T1000 (cell line): ENCODE measurements at regions not wholly inside any gene's neighbourhood (a gene's known extent, or its start where the extent isn't known, plus 50 kb on each side); places are given as distances from the start of the nearest gene placed in this dataset.
"Not testable (repeated sequence)": the region's sequence is repeated elsewhere in the genome, so short reads cannot be mapped to it uniquely, and the experiment has no call there.

Experiments
- DNase-seq: peaks from one replicate; lab custom pipeline; 2025; ENCODE audit warnings: mixed read lengths; lab: John Stamatoyannopoulos, UW

GRCh38 chr10:93221171-93221496 lies 147.4 kb downstream of the CYP26A1 start:
- DNase-seq, result no peak

- no peak for DNase-seq
Measured at GRCh38 chr10:93221521-93221920, 147.8 kb downstream of the CYP26A1 start.

- no peak for DNase-seq
Measured at GRCh38 chr10:93222211-93222754, 148.6 kb downstream of the CYP26A1 start.

- no peak for DNase-seq
Measured at GRCh38 chr10:93222876-93223275, 149.2 kb downstream of the CYP26A1 start.

- DNase-seq, result no peak
Measured at GRCh38 chr10:93223336-93223735, 149.6 kb downstream of the CYP26A1 start.

GRCh38 chr10:93224005-93224779 lies 150.5 kb downstream of the CYP26A1 start:
- DNase-seq, result no peak

- DNase-seq, result no peak
Measured at GRCh38 chr10:93225938-93226337, 152.2 kb downstream of the CYP26A1 start.

- no peak for DNase-seq
Measured at GRCh38 chr10:93226619-93227018, 152.9 kb downstream of the CYP26A1 start.

- not testable (repeated sequence) for DNase-seq
Measured at GRCh38 chr10:93230596-93230995, 156.9 kb downstream of the CYP26A1 start.

- not testable (repeated sequence) for DNase-seq
Measured at GRCh38 chr10:93232159-93232558, 158.5 kb downstream of the CYP26A1 start.

GRCh38 chr10:93234940-93235339 lies 161.2 kb downstream of the CYP26A1 start:
- DNase-seq, result not testable (repeated sequence)

GRCh38 chr10:93235686-93236085 lies 162.0 kb downstream of the CYP26A1 start:
- DNase-seq, result no peak

- DNase-seq, result no peak
Measured at GRCh38 chr10:93236393-93237040, 162.8 kb downstream of the CYP26A1 start.

GRCh38 chr10:93245147-93245546 lies 171.5 kb downstream of the CYP26A1 start:
- DNase-seq, result no peak

GRCh38 chr10:93245779-93246178 lies 172.1 kb downstream of the CYP26A1 start:
- no peak for DNase-seq

GRCh38 chr10:93248583-93249227 lies 175.0 kb downstream of the CYP26A1 start:
- DNase-seq, result no peak

- no peak for DNase-seq
Measured at GRCh38 chr10:93250010-93250409, 176.3 kb downstream of the CYP26A1 start.

- no peak for DNase-seq
Measured at GRCh38 chr10:93254180-93254853, 180.6 kb downstream of the CYP26A1 start.

GRCh38 chr10:93255546-93255945 lies 181.9 kb downstream of the CYP26A1 start:
- DNase-seq, result no peak
